ENCODE measurements at regions not wholly inside any gene's neighbourhood (a gene's known extent, or its start where the extent isn't known, plus 50 kb on each side); places are given as distances from the start of the nearest gene placed in this dataset.
"Not testable (repeated sequence)": the region's sequence is repeated elsewhere in the genome, so short reads cannot be mapped to it uniquely, and the experiment has no call there.

DNA sequence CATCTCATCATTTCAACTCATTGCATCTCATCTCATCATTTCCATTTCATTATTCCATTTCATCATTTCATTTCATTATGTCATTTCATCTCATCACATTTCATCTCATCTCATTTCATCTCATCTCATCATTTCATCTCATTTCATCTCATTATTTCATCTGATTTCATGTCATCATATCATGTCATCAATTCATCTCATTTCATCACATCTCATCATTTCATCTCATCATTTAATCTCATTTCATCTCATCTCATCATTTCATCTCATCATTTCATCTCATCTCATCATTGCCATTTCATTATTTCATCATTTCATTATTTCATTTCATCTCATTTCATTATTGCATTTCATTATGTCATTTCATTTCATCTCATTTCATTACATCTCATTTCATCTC is 410.5 kb downstream of the ZNF33B start:
- H3K27ac ChIP-seq (ENCODE audit: low read depth, low read length); H3K9ac ChIP-seq (ENCODE audit: low read length in 5 of 5); H3K27me3 ChIP-seq (ENCODE audit: control insufficient read depth in 5 of 5, insufficient read depth in 4 of 5, low read length in 5 of 5); H3K9me3 ChIP-seq (ENCODE audit: control insufficient read depth in 5 of 5, low read length in 5 of 5); H3K4me3 ChIP-seq (ENCODE audit: low read depth in 1 of 5, low read length in 5 of 5); H3K36me3 ChIP-seq (ENCODE audit: control insufficient read depth in 5 of 5, insufficient read depth in 5 of 5, low read length in 5 of 5); H3K4me1 ChIP-seq (ENCODE audit: control insufficient read depth in 5 of 5, insufficient read depth in 5 of 5, low read length in 5 of 5): not testable (repeated sequence)

DNA sequence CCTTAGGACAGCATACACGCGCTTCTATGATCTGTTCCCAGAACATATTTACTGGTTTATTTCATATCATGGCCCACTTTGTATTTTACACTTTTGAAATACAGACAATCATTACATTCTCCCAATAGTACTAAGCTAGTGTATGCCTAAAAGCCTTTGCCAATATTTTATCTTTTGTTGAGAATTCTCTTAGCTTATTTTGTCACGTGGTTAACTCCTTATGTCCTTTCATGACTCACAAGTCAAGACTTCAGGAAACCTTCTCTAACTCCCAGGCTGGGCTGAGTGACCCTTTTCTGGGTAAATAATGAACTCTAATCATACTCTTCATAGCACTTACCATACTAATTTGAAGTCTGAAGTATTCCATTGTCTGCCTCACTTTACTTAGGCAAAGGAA is 444.8 kb downstream of the ZNF33B start:
- not testable (repeated sequence) for H3K9ac ChIP-seq (ENCODE audit: low read length in 5 of 5); H3K4me1 ChIP-seq (ENCODE audit: control insufficient read depth in 5 of 5, insufficient read depth in 5 of 5, low read length in 5 of 5); H3K9me3 ChIP-seq (ENCODE audit: control insufficient read depth in 5 of 5, low read length in 5 of 5); H3K27ac ChIP-seq (ENCODE audit: low read depth, low read length); H3K36me3 ChIP-seq (ENCODE audit: control insufficient read depth in 5 of 5, insufficient read depth in 5 of 5, low read length in 5 of 5); H3K4me3 ChIP-seq (ENCODE audit: low read depth in 1 of 5, low read length in 5 of 5); H3K27me3 ChIP-seq (ENCODE audit: control insufficient read depth in 5 of 5, insufficient read depth in 4 of 5, low read length in 5 of 5)

DNA sequence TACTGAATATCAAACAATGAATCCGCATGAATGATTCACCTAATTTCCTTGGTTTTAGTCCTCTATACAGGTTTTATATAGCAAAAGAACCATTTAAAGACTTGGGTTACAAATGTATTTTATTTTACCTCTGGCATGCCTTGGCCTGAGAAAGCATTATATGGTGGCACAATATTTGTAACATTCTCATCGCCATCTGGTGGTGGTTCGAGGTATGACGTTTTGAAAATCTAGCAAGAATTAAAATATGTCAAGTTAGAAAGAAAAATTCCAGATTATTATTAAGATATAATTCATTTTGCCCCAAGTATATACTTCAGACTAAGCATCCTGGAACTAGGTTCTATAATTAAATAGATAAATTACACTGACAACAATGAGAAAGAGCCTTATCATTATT is 445.9 kb downstream of the ZNF33B start:
- H3K27ac ChIP-seq (ENCODE audit: low read depth, low read length); H3K4me1 ChIP-seq (ENCODE audit: control insufficient read depth in 5 of 5, insufficient read depth in 5 of 5, low read length in 5 of 5); H3K4me3 ChIP-seq (ENCODE audit: low read depth in 1 of 5, low read length in 5 of 5); H3K27me3 ChIP-seq (ENCODE audit: control insufficient read depth in 5 of 5, insufficient read depth in 4 of 5, low read length in 5 of 5); H3K9me3 ChIP-seq (ENCODE audit: control insufficient read depth in 5 of 5, low read length in 5 of 5); H3K9ac ChIP-seq (ENCODE audit: low read length in 5 of 5); H3K36me3 ChIP-seq (ENCODE audit: control insufficient read depth in 5 of 5, insufficient read depth in 5 of 5, low read length in 5 of 5): not testable (repeated sequence)

DNA sequence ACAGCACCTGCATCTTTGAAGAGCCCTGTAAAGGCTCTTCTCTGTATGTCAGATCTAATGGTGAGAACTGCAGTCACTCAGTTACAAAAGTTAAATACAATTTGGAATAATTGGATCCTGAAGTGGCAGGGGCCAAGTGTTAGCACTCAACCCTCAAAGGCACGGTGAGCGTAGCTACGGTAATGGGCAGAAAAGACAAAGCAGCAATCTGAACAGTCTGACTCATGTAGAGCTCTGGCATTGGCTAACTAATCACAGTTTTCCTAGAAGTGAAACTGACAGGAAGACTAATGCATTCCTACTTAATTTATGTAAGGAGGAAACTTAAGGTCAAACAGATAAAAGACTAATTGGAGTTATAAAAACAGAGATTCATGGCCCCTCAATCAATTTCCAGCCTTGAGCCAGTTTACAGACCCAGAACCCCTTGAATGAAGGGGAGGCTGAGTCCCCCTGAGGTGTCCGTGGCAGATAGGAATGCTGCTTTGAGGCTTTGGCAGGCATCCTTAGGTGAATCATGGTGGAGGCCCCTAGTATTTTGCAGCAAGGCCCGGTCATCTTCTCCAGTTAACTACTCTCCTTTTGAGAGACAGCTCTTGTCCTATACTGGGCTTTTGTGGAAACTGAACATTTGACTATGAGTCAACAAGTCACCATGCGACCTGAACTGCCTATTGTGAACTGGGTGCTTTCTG is 450.7 kb downstream of the ZNF33B start:
- H3K4me3 ChIP-seq (ENCODE audit: low read depth in 1 of 5, low read length in 5 of 5); H3K9me3 ChIP-seq (ENCODE audit: control insufficient read depth in 5 of 5, low read length in 5 of 5): not testable (repeated sequence)

DNA sequence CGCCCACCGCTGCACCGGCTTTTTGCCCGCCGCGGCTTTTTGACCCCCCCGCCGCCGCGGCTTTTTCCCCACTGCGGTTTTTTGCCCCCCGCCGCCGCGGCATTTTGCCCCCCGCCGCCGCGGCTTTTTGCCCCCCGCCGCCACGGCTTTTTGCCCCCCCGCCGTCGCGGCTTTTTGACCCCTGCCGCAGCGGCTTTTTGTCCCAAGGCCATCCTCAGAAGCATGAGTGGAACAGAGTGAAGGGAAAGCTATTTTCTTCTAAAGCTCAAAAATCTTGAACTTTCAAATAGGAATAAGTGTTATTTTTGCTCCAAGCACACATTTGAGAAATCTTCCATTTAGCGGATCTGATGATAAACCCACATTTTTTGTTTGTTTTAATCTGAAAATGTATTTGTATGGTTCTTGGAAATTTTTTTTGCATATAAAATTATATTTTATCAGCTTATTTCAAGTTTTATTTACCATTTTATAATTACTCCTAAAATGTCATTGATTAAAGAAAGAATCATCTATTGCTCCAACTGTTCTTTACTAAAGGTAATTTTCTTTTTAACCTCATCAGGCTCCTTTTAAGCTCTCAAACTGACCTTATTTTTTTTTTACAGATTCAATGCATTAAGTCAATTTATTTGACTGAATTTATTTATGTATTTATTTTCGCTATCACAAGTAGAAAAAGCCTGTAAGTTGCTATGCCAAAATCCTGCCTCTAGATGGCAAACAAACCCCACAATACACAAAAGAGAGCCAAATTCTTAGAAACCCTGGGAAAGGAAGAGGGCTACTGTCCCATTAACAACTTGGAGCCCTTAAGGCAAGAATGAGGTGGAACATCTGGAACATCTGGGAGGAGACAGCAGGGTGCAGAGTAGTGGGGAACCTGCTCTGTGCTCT is 460.3 kb downstream of the ZNF33B start:
- not testable (repeated sequence) for H3K9ac ChIP-seq (ENCODE audit: low read length in 5 of 5); H3K4me3 ChIP-seq (ENCODE audit: low read depth in 1 of 5, low read length in 5 of 5); H3K27me3 ChIP-seq (ENCODE audit: control insufficient read depth in 5 of 5, insufficient read depth in 4 of 5, low read length in 5 of 5); H3K36me3 ChIP-seq (ENCODE audit: control insufficient read depth in 5 of 5, insufficient read depth in 5 of 5, low read length in 5 of 5); H3K9me3 ChIP-seq (ENCODE audit: control insufficient read depth in 5 of 5, low read length in 5 of 5); H3K4me1 ChIP-seq (ENCODE audit: control insufficient read depth in 5 of 5, insufficient read depth in 5 of 5, low read length in 5 of 5); H3K27ac ChIP-seq (ENCODE audit: low read depth, low read length)

More for the DNA sequence above, 450.7 kb downstream of the ZNF33B start:
- not testable (repeated sequence) for H3K27ac ChIP-seq (ENCODE audit: low read depth, low read length); H3K36me3 ChIP-seq (ENCODE audit: control insufficient read depth in 5 of 5, insufficient read depth in 5 of 5, low read length in 5 of 5); H3K9ac ChIP-seq (ENCODE audit: low read length in 5 of 5); H3K27me3 ChIP-seq (ENCODE audit: control insufficient read depth in 5 of 5, insufficient read depth in 4 of 5, low read length in 5 of 5); H3K4me1 ChIP-seq (ENCODE audit: control insufficient read depth in 5 of 5, insufficient read depth in 5 of 5, low read length in 5 of 5)

DNA sequence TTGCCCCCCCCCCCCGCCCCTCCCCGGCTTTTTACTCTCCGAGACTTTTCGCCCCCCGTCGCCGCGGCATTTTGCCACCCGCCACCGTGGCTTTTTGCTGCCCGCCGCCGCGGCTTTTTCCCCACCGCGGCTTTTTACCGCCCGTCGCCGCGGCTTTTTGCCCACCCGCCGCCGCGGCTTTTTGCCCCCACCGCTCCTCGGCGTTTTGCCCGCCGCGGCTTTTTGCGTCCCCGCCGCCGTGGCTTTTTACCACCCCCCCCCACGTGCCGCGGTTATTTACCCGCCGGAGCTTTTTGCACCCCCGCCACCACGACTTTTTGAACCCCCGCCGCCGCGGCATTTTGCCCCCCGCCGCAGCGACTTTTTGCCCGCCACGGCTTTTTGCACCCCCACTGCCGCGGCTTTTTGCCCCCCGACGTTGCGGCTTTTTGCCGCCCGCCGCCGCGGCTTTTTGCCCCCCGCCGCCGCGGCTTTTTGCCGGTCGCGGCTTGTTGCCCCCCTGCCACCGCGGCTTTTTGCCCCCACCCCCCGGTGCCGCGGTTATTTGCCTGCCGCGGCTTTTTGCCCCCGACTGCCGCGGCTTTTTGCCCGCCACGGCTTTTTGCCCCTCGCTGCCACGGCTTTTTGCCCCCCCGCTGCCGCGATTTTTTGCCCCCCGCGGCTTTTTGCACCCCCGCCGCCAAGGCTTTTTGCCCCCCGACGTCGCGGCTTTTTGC is 461.1 kb downstream of the ZNF33B start:
- Histone ChIP-seq H3K27ac (ENCODE audit: low read depth, low read length) (no peak overlapping the region), H3K9ac (ENCODE audit: low read length in 5 of 5) (no peak overlapping the region), H3K4me3 (ENCODE audit: low read depth in 1 of 5, low read length in 5 of 5) (no peak overlapping the region), H3K36me3 (ENCODE audit: control insufficient read depth in 5 of 5, insufficient read depth in 5 of 5, low read length in 5 of 5) (no peaks in the 10 kb centered on the region), H3K4me1 (ENCODE audit: control insufficient read depth in 5 of 5, insufficient read depth in 5 of 5, low read length in 5 of 5) (no peaks in the 10 kb centered on the region), H3K27me3 (ENCODE audit: control insufficient read depth in 5 of 5, insufficient read depth in 4 of 5, low read length in 5 of 5) (peaks cover 0 to 2% (median 0%) of the 10 kb centered on the region in 5 donors), H3K9me3 (ENCODE audit: control insufficient read depth in 5 of 5, low read length in 5 of 5) (peaks cover 0 to 1% (median 0%) of the 10 kb centered on the region in 5 donors)

DNA sequence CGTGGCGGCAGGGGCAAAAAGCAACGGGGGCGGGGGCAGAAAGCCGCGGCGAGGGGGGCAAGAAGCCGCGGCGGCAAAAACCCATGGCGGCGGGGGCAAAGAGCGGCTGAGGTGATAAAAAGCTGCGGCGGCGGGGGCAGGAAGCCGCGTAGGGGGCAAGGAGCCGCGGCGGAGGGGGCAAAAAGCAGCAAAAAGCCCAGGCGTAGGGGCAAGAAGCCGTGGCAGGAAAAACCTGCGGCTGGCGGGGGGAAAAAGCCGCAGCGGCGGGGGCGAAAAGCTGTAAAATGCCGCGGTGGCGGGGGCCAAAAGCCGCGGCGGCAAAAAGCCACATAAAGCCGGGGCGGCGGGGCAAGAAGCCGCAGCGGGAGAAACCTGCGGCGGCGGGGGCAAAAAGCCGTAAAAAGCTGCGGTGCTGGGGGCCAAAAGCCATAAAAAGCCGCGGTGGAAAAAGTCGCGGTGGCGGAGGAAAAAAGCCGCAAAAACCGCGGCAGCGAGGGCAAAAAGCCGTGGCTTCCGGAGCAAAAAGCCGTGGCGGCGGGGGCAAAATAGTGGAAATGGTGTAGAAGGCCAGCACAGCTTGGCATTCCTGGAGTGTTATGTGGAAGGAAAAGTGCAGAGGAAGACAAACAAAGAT is 487.8 kb downstream of the ZNF33B start:
- no peak overlapping the region for H3K9ac ChIP-seq (ENCODE audit: low read length in 5 of 5)
- H3K4me3 ChIP-seq (ENCODE audit: low read depth in 1 of 5, low read length in 5 of 5): no peak overlapping the region
- peaks cover 0 to 15% (median 2%) of the 10 kb centered on the region in 5 donors for H3K9me3 ChIP-seq (ENCODE audit: control insufficient read depth in 5 of 5, low read length in 5 of 5)
- no peak overlapping the region for H3K27ac ChIP-seq (ENCODE audit: low read depth, low read length)
- no peaks in the 10 kb centered on the region for H3K36me3 ChIP-seq (ENCODE audit: control insufficient read depth in 5 of 5, insufficient read depth in 5 of 5, low read length in 5 of 5)
- no peaks in the 10 kb centered on the region for H3K4me1 ChIP-seq (ENCODE audit: control insufficient read depth in 5 of 5, insufficient read depth in 5 of 5, low read length in 5 of 5)
- H3K27me3 ChIP-seq (ENCODE audit: control insufficient read depth in 5 of 5, insufficient read depth in 4 of 5, low read length in 5 of 5): peaks cover 0 to 8% (median 3%) of the 10 kb centered on the region in 5 donors

DNA sequence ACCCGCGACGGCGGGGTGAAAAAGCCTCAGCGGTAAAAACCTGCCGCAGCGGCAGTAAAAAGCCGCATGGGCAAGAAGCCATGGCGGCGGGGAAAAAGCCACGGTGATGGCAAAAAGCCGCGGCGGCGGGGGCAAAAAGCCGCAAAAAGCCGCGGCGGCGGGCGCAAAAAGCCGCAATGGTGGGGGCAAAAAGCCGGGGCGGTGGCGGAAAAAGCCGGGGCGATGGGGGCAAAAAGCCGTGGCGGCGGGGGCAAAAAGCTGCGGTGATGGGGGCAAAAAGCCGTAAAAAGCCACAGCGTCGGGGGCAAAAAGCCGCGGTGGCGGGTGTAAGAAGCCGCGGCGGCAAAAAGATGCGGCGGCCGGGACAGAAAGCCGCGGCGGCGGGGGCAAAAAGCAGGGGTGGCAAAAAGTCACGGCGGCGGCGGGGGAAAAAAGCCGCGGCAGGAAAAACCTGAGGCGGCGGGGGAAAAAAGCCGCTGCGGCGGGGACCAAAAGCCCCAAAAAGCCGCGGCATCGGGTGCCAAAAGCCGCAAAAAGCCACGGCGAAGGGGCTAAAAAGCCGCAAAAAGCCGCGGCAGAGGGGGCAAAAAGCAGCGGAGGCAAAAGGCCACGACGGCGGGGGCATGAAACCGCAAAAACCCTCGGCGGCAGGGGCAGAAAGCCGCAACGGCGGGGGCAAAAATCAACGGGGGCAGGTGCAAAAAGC is 488.5 kb downstream of the ZNF33B start:
- H3K27ac ChIP-seq (ENCODE audit: low read depth, low read length): no peak overlapping the region
- H3K27me3 ChIP-seq (ENCODE audit: control insufficient read depth in 5 of 5, insufficient read depth in 4 of 5, low read length in 5 of 5): peaks cover 0 to 8% (median 3%) of the 10 kb centered on the region in 5 donors
- no peaks in the 10 kb centered on the region for H3K36me3 ChIP-seq (ENCODE audit: control insufficient read depth in 5 of 5, insufficient read depth in 5 of 5, low read length in 5 of 5)
- no peak overlapping the region for H3K4me3 ChIP-seq (ENCODE audit: low read depth in 1 of 5, low read length in 5 of 5)
- H3K4me1 ChIP-seq (ENCODE audit: control insufficient read depth in 5 of 5, insufficient read depth in 5 of 5, low read length in 5 of 5): no peaks in the 10 kb centered on the region
- H3K9ac ChIP-seq (ENCODE audit: low read length in 5 of 5): no peak overlapping the region
- peaks cover 0 to 15% (median 2%) of the 10 kb centered on the region in 5 donors for H3K9me3 ChIP-seq (ENCODE audit: control insufficient read depth in 5 of 5, low read length in 5 of 5)

DNA sequence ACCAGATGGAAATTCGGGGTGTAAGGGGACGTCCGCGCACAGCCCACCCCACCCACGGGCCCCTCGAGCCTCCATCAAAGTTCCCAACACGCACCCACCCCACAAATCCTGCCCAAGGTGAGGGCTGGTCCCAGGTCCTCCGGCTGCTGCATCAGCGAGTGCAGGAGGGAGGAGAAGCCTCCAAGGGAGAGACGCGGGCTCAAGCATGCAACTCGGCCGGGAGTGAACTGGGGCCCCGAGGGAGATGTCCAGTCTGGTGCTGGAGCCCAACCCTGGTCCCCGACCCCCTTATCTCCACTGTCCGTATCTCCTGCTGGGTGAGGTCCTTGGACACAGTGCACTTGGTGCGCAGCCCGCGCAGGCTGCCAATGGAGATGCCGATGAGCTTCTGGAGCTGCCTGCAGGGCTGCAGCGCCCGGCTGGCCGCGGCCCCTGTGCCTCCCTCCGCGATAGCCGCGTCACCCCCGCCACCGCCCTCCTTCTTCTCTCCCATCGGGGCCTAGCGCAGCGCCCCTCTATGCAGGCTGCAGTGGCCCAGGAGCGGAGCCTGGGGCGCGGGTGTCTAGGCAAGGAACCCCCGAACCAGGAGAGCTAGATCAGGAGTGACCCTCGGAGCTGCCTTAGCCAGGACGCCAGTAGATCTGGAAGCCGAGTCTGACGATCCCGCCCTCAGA is 489.2 kb downstream of the ZNF33B start:
- no peaks in the 10 kb centered on the region for H3K4me1 ChIP-seq (ENCODE audit: control insufficient read depth in 5 of 5, insufficient read depth in 5 of 5, low read length in 5 of 5)
- H3K36me3 ChIP-seq (ENCODE audit: control insufficient read depth in 5 of 5, insufficient read depth in 5 of 5, low read length in 5 of 5): no peaks in the 10 kb centered on the region
- H3K4me3 ChIP-seq (ENCODE audit: low read depth in 1 of 5, low read length in 5 of 5): peak overlapping the region in 1 of 5 donors; percentile 26
- peaks cover 0 to 8% (median 3%) of the 10 kb centered on the region in 5 donors for H3K27me3 ChIP-seq (ENCODE audit: control insufficient read depth in 5 of 5, insufficient read depth in 4 of 5, low read length in 5 of 5)
- H3K27ac ChIP-seq (ENCODE audit: low read depth, low read length): no peak overlapping the region
- peaks cover 0 to 18% (median 2%) of the 10 kb centered on the region in 5 donors for H3K9me3 ChIP-seq (ENCODE audit: control insufficient read depth in 5 of 5, low read length in 5 of 5)
- H3K9ac ChIP-seq (ENCODE audit: low read length in 5 of 5): no peak overlapping the region

Data from subcutaneous abdominal adipose tissue (tissue), 5 donors.